SK-N-SH (cell line): ENCODE measurements at regions not wholly inside any gene's neighbourhood (a gene's known extent, or its start where the extent isn't known, plus 50 kb on each side); places are given as distances from the start of the nearest gene placed in this dataset.

Experiments
- CHD2 ChIP-seq: fragments of 150-350 bp; IDR thresholded peaks from 2 replicates; pipeline ENCODE4 v1.6.1; 2018; ENCODE audit warnings: low read length; ENCODE audit not compliant: partially characterized antibody
- CTCF ChIP-seq: fragments of 200-600 bp; sonication (generic); IDR thresholded peaks from 2 replicates; pipeline ENCODE4 v1.6.1; 2017; ENCODE audit warnings: antibody characterized with exemption, mild to moderate bottlenecking, moderate library complexity
- ELF1 ChIP-seq: IDR thresholded peaks from 2 replicates; pipeline ENCODE4 v1.4.0; 2012
- EP300 ChIP-seq, 2 experiments: IDR thresholded peaks; 2 replicates each; pipeline versions ENCODE4 v1.4.0 to v1.6.1; 2012; ENCODE audit warnings: borderline replicate concordance in 1 of 2, low read depth in 1 of 2, low read length in 1 of 2
- EZH2phosphoT487 ChIP-seq: fragments of 200-600 bp; sonication (generic); IDR thresholded peaks from 2 replicates; pipeline ENCODE4 v1.6.1; 2017; ENCODE audit warnings: low read depth, mixed run types, mild to moderate bottlenecking, antibody characterized with exemption, moderate library complexity, borderline replicate concordance
- MAX ChIP-seq: IDR thresholded peaks from 2 replicates; pipeline ENCODE4 v1.4.0; 2012; ENCODE audit warnings: low read depth
- POLR2AphosphoS5 ChIP-seq: IDR thresholded peaks from 2 replicates; pipeline ENCODE4 v1.6.1; 2012; ENCODE audit warnings: low read depth, low read length
- RAD21 ChIP-seq: IDR thresholded peaks from 2 replicates; pipeline ENCODE4 v1.6.1; 2012; ENCODE audit warnings: mild to moderate bottlenecking, low read length
- REST ChIP-seq: IDR thresholded peaks from 2 replicates; pipeline ENCODE4 v1.6.1; 2012; ENCODE audit warnings: mild to moderate bottlenecking, low read depth, low read length, moderate library complexity
- RFX5 ChIP-seq: IDR thresholded peaks from 2 replicates; pipeline ENCODE4 v1.6.1; 2012; ENCODE audit warnings: mild to moderate bottlenecking, improper control_type of control experiment, low read length
- SIN3A ChIP-seq: IDR thresholded peaks from 2 replicates; pipeline ENCODE4 v1.6.1; 2012; ENCODE audit warnings: low read depth, mild to moderate bottlenecking, low read length, moderate library complexity, borderline replicate concordance
- TAF1 ChIP-seq: IDR thresholded peaks from 2 replicates; pipeline ENCODE4 v1.6.1; 2012; ENCODE audit warnings: low read depth, mild to moderate bottlenecking, low read length, moderate library complexity, borderline replicate concordance
- USF2 ChIP-seq: fragments of 150-350 bp; IDR thresholded peaks from 2 replicates; pipeline ENCODE4 v1.6.1; 2017; ENCODE audit warnings: antibody characterized with exemption, low read length, low read depth, borderline replicate concordance

GRCh38 chr18:75897386-75897785 lies 469.9 kb upstream of the SMIM21 start:
- no peak for TF ChIP-seq RFX5
- no peak for TF ChIP-seq MAX
- TF ChIP-seq TAF1: no peak
- no peak for TF ChIP-seq CTCF
- no peak for TF ChIP-seq EZH2phosphoT487
- no peak for TF ChIP-seq ELF1
- TF ChIP-seq SIN3A: no peak
- TF ChIP-seq REST: no peak
- TF ChIP-seq USF2: no peak
- TF ChIP-seq POLR2AphosphoS5: no peak
- TF ChIP-seq RAD21: no peak
- TF ChIP-seq CHD2: no peak
- TF ChIP-seq EP300 (IDR thresholded peaks at IDR 0.05; ENCODE audit: borderline replicate concordance in 1 of 2, low read depth in 1 of 2, low read length in 1 of 2): no peak
